ENCODE measurements at regions not wholly inside any gene's neighbourhood (a gene's known extent, or its start where the extent isn't known, plus 50 kb on each side); places are given as distances from the start of the nearest gene placed in this dataset.

- Mint-ChIP-seq H3K4me1 (no peaks in the 10 kb centered on the region), H3K27me3 (ENCODE audit: low read depth) (no peaks in the 10 kb centered on the region), H3K9me3 (peaks cover 9% of the 10 kb centered on the region), H3K27ac (no peak overlapping the region), H3K36me3 (peaks cover 6% of the 10 kb centered on the region), H3K4me3 (no peak overlapping the region)
- TF ChIP-seq ELF4 (CRISPR knock-in tag; IDR thresholded peaks at IDR 0.05; ENCODE audit: low read depth) (no peak), CBFB (CRISPR knock-in tag; IDR thresholded peaks at IDR 0.05; ENCODE audit: low read depth) (no peak), ZNF121 (CRISPR knock-in tag; IDR thresholded peaks at IDR 0.05) (no peak), ZNF317 (CRISPR knock-in tag; IDR thresholded peaks at IDR 0.05; ENCODE audit: borderline replicate concordance, low read depth) (no peak), HMGA2 (CRISPR knock-in tag; IDR thresholded peaks at IDR 0.05) (no peak), RELA (CRISPR knock-in tag; IDR thresholded peaks at IDR 0.05; ENCODE audit: borderline replicate concordance) (no peak), GABPB1 (CRISPR knock-in tag; IDR thresholded peaks at IDR 0.05) (no peak)
- TF ChIP-seq, protein P1, sequence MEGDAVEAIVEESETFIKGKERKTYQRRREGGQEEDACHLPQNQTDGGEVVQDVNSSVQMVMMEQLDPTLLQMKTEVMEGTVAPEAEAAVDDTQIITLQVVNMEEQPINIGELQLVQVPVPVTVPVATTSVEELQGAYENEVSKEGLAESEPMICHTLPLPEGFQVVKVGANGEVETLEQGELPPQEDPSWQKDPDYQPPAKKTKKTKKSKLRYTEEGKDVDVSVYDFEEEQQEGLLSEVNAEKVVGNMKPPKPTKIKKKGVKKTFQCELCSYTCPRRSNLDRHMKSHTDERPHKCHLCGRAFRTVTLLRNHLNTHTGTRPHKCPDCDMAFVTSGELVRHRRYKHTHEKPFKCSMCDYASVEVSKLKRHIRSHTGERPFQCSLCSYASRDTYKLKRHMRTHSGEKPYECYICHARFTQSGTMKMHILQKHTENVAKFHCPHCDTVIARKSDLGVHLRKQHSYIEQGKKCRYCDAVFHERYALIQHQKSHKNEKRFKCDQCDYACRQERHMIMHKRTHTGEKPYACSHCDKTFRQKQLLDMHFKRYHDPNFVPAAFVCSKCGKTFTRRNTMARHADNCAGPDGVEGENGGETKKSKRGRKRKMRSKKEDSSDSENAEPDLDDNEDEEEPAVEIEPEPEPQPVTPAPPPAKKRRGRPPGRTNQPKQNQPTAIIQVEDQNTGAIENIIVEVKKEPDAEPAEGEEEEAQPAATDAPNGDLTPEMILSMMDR (IDR thresholded peaks at IDR 0.05) = no peak
- TF ChIP-seq, protein P2, sequence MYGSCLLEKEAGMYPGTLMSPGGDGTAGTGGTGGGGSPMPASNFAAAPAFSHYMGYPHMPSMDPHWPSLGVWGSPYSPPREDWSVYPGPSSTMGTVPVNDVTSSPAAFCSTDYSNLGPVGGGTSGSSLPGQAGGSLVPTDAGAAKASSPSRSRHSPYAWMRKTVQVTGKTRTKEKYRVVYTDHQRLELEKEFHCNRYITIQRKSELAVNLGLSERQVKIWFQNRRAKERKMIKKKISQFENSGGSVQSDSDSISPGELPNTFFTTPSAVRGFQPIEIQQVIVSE (CRISPR knock-in tag; IDR thresholded peaks at IDR 0.05; ENCODE audit: borderline replicate concordance) = no peak
- ChIA-PET CTCF (no interaction called here), POLR2A (no interaction called here)
- DNase-seq (ENCODE audit: low spot score) = no peak
- ATAC-seq = no peak
Observed at GRCh38 chr6:62974452-62974851, 236.8 kb upstream of the FKBP1C start.

DNA sequence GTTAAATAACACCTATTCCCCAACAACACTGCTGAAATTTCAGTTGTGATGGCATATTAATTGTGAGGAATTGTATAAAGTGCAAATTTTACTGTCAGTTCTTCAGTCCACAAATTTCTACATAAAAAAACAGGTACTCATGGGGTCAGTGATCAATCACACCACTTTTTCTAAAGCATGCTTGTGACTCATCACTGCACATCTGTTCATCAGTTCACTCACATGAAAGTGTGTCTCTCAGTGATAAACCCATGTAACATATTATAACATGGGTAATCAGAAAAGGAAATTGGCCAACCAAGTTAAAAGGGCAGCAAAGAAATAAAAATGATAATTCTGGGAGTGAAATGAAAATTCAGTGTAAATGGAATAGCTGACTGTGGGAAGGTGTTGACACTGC is 234.7 kb upstream of the FKBP1C start:
- Mint-ChIP-seq H3K27ac (no peak overlapping the region), H3K4me3 (no peak overlapping the region), H3K9me3 (peaks cover 9% of the 10 kb centered on the region), H3K4me1 (no peaks in the 10 kb centered on the region), H3K36me3 (peaks cover 6% of the 10 kb centered on the region), H3K27me3 (ENCODE audit: low read depth) (no peaks in the 10 kb centered on the region; the same call in 1 of the 2 replicates)
- DNase-seq (ENCODE audit: low spot score) (no peak), ATAC-seq (no peak)
- TF ChIP-seq ZSCAN18 (CRISPR knock-in tag; IDR thresholded peaks at IDR 0.05) = no peak
- TF ChIP-seq ZBTB43 (CRISPR knock-in tag; IDR thresholded peaks at IDR 0.05) = no peak
- no peak for TF ChIP-seq NR1H2 (CRISPR knock-in tag; IDR thresholded peaks at IDR 0.05)
- no peak for TF ChIP-seq ZNF416 (CRISPR knock-in tag; IDR thresholded peaks at IDR 0.05)
- TF ChIP-seq CREM (CRISPR knock-in tag; IDR thresholded peaks at IDR 0.05) = no peak
- no peak for TF ChIP-seq TEAD1 (CRISPR knock-in tag; IDR thresholded peaks at IDR 0.05)
- no peak for TF ChIP-seq ERG (CRISPR knock-in tag; IDR thresholded peaks at IDR 0.05)
- no peak for TF ChIP-seq SMAD4 (CRISPR knock-in tag; IDR thresholded peaks at IDR 0.05)
- TF ChIP-seq ZNF121 (CRISPR knock-in tag; IDR thresholded peaks at IDR 0.05) = no peak
- TF ChIP-seq USF2 (CRISPR knock-in tag; IDR thresholded peaks at IDR 0.05) = no peak
- no peak for TF ChIP-seq ZNF138 (CRISPR knock-in tag; conservative IDR thresholded peaks at IDR 0.05)
- no peak for TF ChIP-seq PRRX2 (CRISPR knock-in tag; IDR thresholded peaks at IDR 0.05)
- TF ChIP-seq JUN (CRISPR knock-in tag; IDR thresholded peaks at IDR 0.05) = no peak
- no peak for TF ChIP-seq ETV6 (CRISPR knock-in tag; IDR thresholded peaks at IDR 0.05)
- no peak for TF ChIP-seq MYBL2 (CRISPR knock-in tag; IDR thresholded peaks at IDR 0.05)
- TF ChIP-seq NFYB (CRISPR knock-in tag; conservative IDR thresholded peaks at IDR 0.05; ENCODE audit: low read depth) = no peak
- no peak for TF ChIP-seq SOX15 (CRISPR knock-in tag; IDR thresholded peaks at IDR 0.05)
- TF ChIP-seq, protein P3, sequence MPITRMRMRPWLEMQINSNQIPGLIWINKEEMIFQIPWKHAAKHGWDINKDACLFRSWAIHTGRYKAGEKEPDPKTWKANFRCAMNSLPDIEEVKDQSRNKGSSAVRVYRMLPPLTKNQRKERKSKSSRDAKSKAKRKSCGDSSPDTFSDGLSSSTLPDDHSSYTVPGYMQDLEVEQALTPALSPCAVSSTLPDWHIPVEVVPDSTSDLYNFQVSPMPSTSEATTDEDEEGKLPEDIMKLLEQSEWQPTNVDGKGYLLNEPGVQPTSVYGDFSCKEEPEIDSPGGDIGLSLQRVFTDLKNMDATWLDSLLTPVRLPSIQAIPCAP (CRISPR knock-in tag; IDR thresholded peaks at IDR 0.05) = no peak
- TF ChIP-seq TEAD4 (CRISPR knock-in tag; IDR thresholded peaks at IDR 0.05) = no peak
- ChIA-PET CTCF (no interaction called here), POLR2A (no interaction called here)
